Natural killer cell (primary cell): ENCODE measurements at regions not wholly inside any gene's neighbourhood (a gene's known extent, or its start where the extent isn't known, plus 50 kb on each side); places are given as distances from the start of the nearest gene placed in this dataset.
"Not testable (repeated sequence)": the region's sequence is repeated elsewhere in the genome, so short reads cannot be mapped to it uniquely, and the experiment has no call there.

ENCODE experiments used
- ATAC-seq, 3 donors: fragments of 150-1000 bp in 2 of 3; fragments of 200-7000 bp in 1 of 3; cut with Tn5 transposase; 1 replicate in 1 of 3; 2 replicates in 2 of 3; pipeline ENCODE4 v1.10.0; 2021; ENCODE audit warnings: mild to moderate bottlenecking in 2 of 3, moderate library complexity in 2 of 3
- DNase-seq, 2 donors: peaks; one replicate each; pipeline versions ENCODE4 v3.0.0 to v3.0.0-alpha.2; 2013 to 2021; ENCODE audit warnings: mixed read lengths in 1 of 2
- H3K27ac ChIP-seq: one replicate; pipeline ENCODE4 v1.5.1; 2013; ENCODE audit warnings: mild to moderate bottlenecking, low read length
- H3K27me3 ChIP-seq: one replicate; pipeline ENCODE4 v1.6.1; 2013; ENCODE audit warnings: low read length; ENCODE audit not compliant: control insufficient read depth, insufficient read depth
- H3K36me3 ChIP-seq: one replicate; pipeline ENCODE4 v1.6.1; 2013; ENCODE audit warnings: low read length; ENCODE audit not compliant: control insufficient read depth, insufficient read depth
- H3K4me1 ChIP-seq: one replicate; pipeline ENCODE4 v1.6.1; 2013; ENCODE audit warnings: low read length; ENCODE audit not compliant: control insufficient read depth, insufficient read depth
- H3K4me3 ChIP-seq: one replicate; pipeline ENCODE4 v1.5.1; 2013; ENCODE audit warnings: low read length
- H3K9me3 ChIP-seq: one replicate; pipeline ENCODE4 v1.6.1; 2013; ENCODE audit warnings: low read length; ENCODE audit not compliant: control insufficient read depth, insufficient read depth
- H3K27ac Mint-ChIP-seq, 2 donors: one replicate each; pipeline ENCODE4 v1.8.0; 2022; ENCODE audit warnings: mild to moderate bottlenecking in 2 of 2, mixed read lengths in 2 of 2, moderate library complexity in 1 of 2
- H3K27me3 Mint-ChIP-seq, 2 donors: one replicate each; pipeline ENCODE4 v1.8.0; 2022; ENCODE audit warnings: low read depth in 2 of 2, mixed read lengths in 2 of 2
- H3K36me3 Mint-ChIP-seq: one replicate; pipeline ENCODE4 v1.8.0; 2022; ENCODE audit warnings: mixed read lengths
- H3K4me1 Mint-ChIP-seq, 2 donors: one replicate each; pipeline ENCODE4 v1.8.0; 2022; ENCODE audit warnings: mixed read lengths in 2 of 2
- H3K4me3 Mint-ChIP-seq: one replicate; pipeline ENCODE4 v1.8.0; 2022; ENCODE audit warnings: mild to moderate bottlenecking, moderate library complexity, mixed read lengths
- H3K9me3 Mint-ChIP-seq, 2 donors: one replicate each; pipeline ENCODE4 v1.8.0; 2022; ENCODE audit warnings: mixed read lengths in 2 of 2
- CTCF ChIP-seq: fragments of 200-600 bp; IDR thresholded peaks from one replicate; pipeline ENCODE4 v1.8.0; 2022; ENCODE audit warnings: antibody characterized with exemption
- WGBS: methylation state at CpG from one replicate; pipeline ENCODE4 v1.1.7; 2013; ENCODE audit warnings: missing lambda C conversion rate; ENCODE audit not compliant: insufficient coverage; 5-methylcytosine and 5-hydroxymethylcytosine counted together
- intact Hi-C: fragments of 100-400 bp; cut with micrococcal nuclease; formaldehyde crosslinking; loops from one replicate; pipeline ENCODE4 v1.14.2; 2022

- Mint-ChIP-seq H3K4me3 (no peak overlapping the region), H3K27me3 (peaks cover 3 to 13% of the 10 kb centered on the region in 2 donors), H3K9me3 (no peaks in the 10 kb centered on the region), H3K36me3 (no peaks in the 10 kb centered on the region), H3K27ac (no peak overlapping the region), H3K4me1 (no peaks in the 10 kb centered on the region)
- H3K36me3 ChIP-seq: no peaks in the 10 kb centered on the region
- no peak overlapping the region for H3K4me3 ChIP-seq
- peaks cover 6% of the 10 kb centered on the region for H3K9me3 ChIP-seq
- H3K4me1 ChIP-seq: no peaks in the 10 kb centered on the region
- no peak overlapping the region for H3K27ac ChIP-seq
- WGBS: 98% methylated on average over 3 of the region's 4 CpGs
- no peak for TF ChIP-seq CTCF
- intact Hi-C loops: no loop called here
- no peak for ATAC-seq
- H3K27me3 ChIP-seq: no peaks in the 10 kb centered on the region
- no peak for DNase-seq
These were observed 992.6 kb downstream of the PCDH9 start for GRCh38 chr13:66237411-66238062.

GRCh38 chr13:66234159-66234558 is 996.0 kb downstream of the PCDH9 start:
- peaks cover 4 to 13% of the 10 kb centered on the region in 2 donors for H3K27me3 Mint-ChIP-seq
- H3K36me3 ChIP-seq: no peaks in the 10 kb centered on the region
- no peak overlapping the region for H3K27ac Mint-ChIP-seq
- WGBS: 61% methylated on average over 1 of the region's 1 CpG
- H3K4me1 ChIP-seq: no peaks in the 10 kb centered on the region
- intact Hi-C loops: no loop called here
- DNase-seq (no peak), ATAC-seq (no peak)
- no peaks in the 10 kb centered on the region for H3K9me3 Mint-ChIP-seq
- no peaks in the 10 kb centered on the region for H3K4me1 Mint-ChIP-seq
- no peak overlapping the region for H3K4me3 ChIP-seq
- H3K9me3 ChIP-seq: peaks cover 6% of the 10 kb centered on the region
- no peaks in the 10 kb centered on the region for H3K36me3 Mint-ChIP-seq
- TF ChIP-seq CTCF: no peak
- no peak overlapping the region for H3K27ac ChIP-seq
- H3K4me3 Mint-ChIP-seq: no peak overlapping the region
- H3K27me3 ChIP-seq: no peaks in the 10 kb centered on the region

- H3K4me3 ChIP-seq, H3K4me1 Mint-ChIP-seq, H3K27me3 Mint-ChIP-seq, DNase-seq, H3K36me3 ChIP-seq, H3K9me3 Mint-ChIP-seq, H3K27ac Mint-ChIP-seq, H3K9me3 ChIP-seq, intact Hi-C loops, ATAC-seq, H3K27me3 ChIP-seq, H3K4me3 Mint-ChIP-seq, H3K27ac ChIP-seq, H3K36me3 Mint-ChIP-seq, H3K4me1 ChIP-seq: not testable (repeated sequence)
- WGBS: 64% methylated on average over 1 of the region's 6 CpGs
These were observed 998.2 kb downstream of the PCDH9 start for GRCh38 chr13:66231958-66232357.

- H3K4me1 ChIP-seq: no peaks in the 10 kb centered on the region
- no peak for ATAC-seq
- WGBS: 90% methylated on average over 1 of the region's 2 CpGs
- H3K9me3 ChIP-seq: no peaks in the 10 kb centered on the region
- H3K4me3 ChIP-seq: no peak overlapping the region
- no peaks in the 10 kb centered on the region for H3K27me3 Mint-ChIP-seq
- peaks cover 7 to 10% of the 10 kb centered on the region in 2 donors for H3K4me1 Mint-ChIP-seq
- no peaks in the 10 kb centered on the region for H3K9me3 Mint-ChIP-seq
- DNase-seq: no peak
- H3K27ac ChIP-seq: no peak overlapping the region
- no peak overlapping the region for H3K27ac Mint-ChIP-seq
- H3K27me3 ChIP-seq: no peaks in the 10 kb centered on the region
- no peak overlapping the region for H3K4me3 Mint-ChIP-seq
- no peaks in the 10 kb centered on the region for H3K36me3 ChIP-seq
- TF ChIP-seq CTCF: no peak
- H3K36me3 Mint-ChIP-seq: no peaks in the 10 kb centered on the region
- intact Hi-C loops: no loop called here
These were observed 1005.1 kb downstream of the PCDH9 start for GRCh38 chr13:66225072-66225471.
